ENCODE measurements at regions not wholly inside any gene's neighbourhood (a gene's known extent, or its start where the extent isn't known, plus 50 kb on each side); places are given as distances from the start of the nearest gene placed in this dataset.

DNA sequence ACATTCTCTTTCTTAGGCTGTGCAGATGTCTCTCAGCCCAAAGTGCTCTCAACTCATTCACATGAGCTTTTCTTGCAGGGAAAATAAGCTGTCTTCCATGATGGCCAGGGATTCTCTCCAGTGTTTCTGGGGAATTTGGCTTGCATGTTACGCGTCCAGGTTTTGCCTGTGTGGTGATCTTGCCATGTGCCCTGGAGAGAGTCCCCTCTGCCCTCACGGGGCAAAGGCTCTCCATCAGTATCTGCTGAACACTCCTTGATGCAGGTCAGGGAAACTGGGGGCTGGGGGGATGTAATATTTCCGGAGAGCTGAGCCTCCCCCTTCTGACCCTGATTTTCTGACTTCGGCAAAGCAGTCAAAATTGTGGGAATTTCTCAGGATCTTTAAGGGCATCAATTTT, 87.6 kb downstream of the ACKR3 start:
- TF ChIP-seq, protein P1, sequence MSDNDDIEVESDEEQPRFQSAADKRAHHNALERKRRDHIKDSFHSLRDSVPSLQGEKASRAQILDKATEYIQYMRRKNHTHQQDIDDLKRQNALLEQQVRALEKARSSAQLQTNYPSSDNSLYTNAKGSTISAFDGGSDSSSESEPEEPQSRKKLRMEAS (IDR thresholded peaks at IDR 0.05): no peak
- TF ChIP-seq TAF1 (IDR thresholded peaks at IDR 0.05; ENCODE audit: low read depth) (no peak), FOXM1 (IDR thresholded peaks at IDR 0.05; ENCODE audit: borderline replicate concordance, low read depth) (no peak), EP300 (IDR thresholded peaks at IDR 0.05; ENCODE audit: borderline replicate concordance) (no peak)

Measured in Ishikawa (cell line).